ENCODE measurements at regions not wholly inside any gene's neighbourhood (a gene's known extent, or its start where the extent isn't known, plus 50 kb on each side); places are given as distances from the start of the nearest gene placed in this dataset.

DNA sequence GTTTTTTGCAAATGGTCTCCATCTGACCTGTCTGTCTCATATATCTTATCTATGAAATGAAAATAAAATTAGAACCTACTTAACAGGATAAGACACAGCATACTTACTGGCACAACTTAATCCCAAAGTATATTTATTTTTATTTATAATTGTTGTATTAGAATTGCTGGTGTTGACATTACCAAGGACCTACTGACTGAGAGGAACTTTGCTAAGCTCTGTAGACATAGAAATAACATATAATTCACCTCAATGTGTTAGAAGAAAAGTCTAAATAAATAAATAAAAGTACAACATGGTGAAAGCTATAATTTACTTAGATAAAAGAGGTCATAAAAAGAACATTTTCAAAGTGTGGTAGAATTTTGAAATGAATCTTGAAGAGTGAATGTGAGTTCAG lies 1650.5 kb upstream of the NUDT12 start (continued):
- TF ChIP-seq, protein P1, sequence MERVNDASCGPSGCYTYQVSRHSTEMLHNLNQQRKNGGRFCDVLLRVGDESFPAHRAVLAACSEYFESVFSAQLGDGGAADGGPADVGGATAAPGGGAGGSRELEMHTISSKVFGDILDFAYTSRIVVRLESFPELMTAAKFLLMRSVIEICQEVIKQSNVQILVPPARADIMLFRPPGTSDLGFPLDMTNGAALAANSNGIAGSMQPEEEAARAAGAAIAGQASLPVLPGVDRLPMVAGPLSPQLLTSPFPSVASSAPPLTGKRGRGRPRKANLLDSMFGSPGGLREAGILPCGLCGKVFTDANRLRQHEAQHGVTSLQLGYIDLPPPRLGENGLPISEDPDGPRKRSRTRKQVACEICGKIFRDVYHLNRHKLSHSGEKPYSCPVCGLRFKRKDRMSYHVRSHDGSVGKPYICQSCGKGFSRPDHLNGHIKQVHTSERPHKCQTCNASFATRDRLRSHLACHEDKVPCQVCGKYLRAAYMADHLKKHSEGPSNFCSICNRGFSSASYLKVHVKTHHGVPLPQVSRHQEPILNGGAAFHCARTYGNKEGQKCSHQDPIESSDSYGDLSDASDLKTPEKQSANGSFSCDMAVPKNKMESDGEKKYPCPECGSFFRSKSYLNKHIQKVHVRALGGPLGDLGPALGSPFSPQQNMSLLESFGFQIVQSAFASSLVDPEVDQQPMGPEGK (CRISPR knock-in tag; IDR thresholded peaks at IDR 0.05; ENCODE audit: borderline replicate concordance): no peak
- no peak for TF ChIP-seq POU6F1 (CRISPR knock-in tag; IDR thresholded peaks at IDR 0.05; ENCODE audit: borderline replicate concordance, low read depth)
- TF ChIP-seq ISL1 (CRISPR knock-in tag; IDR thresholded peaks at IDR 0.05): no peak
- no peak for TF ChIP-seq ZNF70 (CRISPR knock-in tag; IDR thresholded peaks at IDR 0.05)

- TF ChIP-seq BACH2 (CRISPR knock-in tag; IDR thresholded peaks at IDR 0.05; ENCODE audit: borderline replicate concordance): no peak
- no peak for TF ChIP-seq ZFP30 (CRISPR knock-in tag; IDR thresholded peaks at IDR 0.05)
- TF ChIP-seq CSDC2 (CRISPR knock-in tag; IDR thresholded peaks at IDR 0.05): no peak
- TF ChIP-seq PPARA (CRISPR knock-in tag; IDR thresholded peaks at IDR 0.05; ENCODE audit: borderline replicate concordance): no peak
- TF ChIP-seq SNAI2 (CRISPR knock-in tag; IDR thresholded peaks at IDR 0.05): no peak
- no peak for TF ChIP-seq GLIS3 (CRISPR knock-in tag; IDR thresholded peaks at IDR 0.05)
- TF ChIP-seq TSHZ2 (CRISPR knock-in tag; IDR thresholded peaks at IDR 0.05): no peak
- no peak for TF ChIP-seq ISL1 (CRISPR knock-in tag; IDR thresholded peaks at IDR 0.05)
- TF ChIP-seq POU6F1 (CRISPR knock-in tag; IDR thresholded peaks at IDR 0.05; ENCODE audit: borderline replicate concordance, low read depth): no peak
- TF ChIP-seq ZNF70 (CRISPR knock-in tag; IDR thresholded peaks at IDR 0.05): no peak
- TF ChIP-seq TOX (CRISPR knock-in tag; IDR thresholded peaks at IDR 0.05; ENCODE audit: borderline replicate concordance): no peak
- no peak for TF ChIP-seq OSR1 (CRISPR knock-in tag; IDR thresholded peaks at IDR 0.05)
- no peak for TF ChIP-seq ZC3H10 (CRISPR knock-in tag; IDR thresholded peaks at IDR 0.05)
- TF ChIP-seq, protein P1 (CRISPR knock-in tag; IDR thresholded peaks at IDR 0.05; ENCODE audit: borderline replicate concordance): no peak
- TF ChIP-seq ZNF565 (CRISPR knock-in tag; conservative IDR thresholded peaks at IDR 0.05; ENCODE audit: low read depth): no peak
- TF ChIP-seq ZFP3 (CRISPR knock-in tag; IDR thresholded peaks at IDR 0.05): no peak
- TF ChIP-seq ARNTL (CRISPR knock-in tag; IDR thresholded peaks at IDR 0.05; ENCODE audit: borderline replicate concordance, low read depth): no peak
- TF ChIP-seq ESRRG (CRISPR knock-in tag; IDR thresholded peaks at IDR 0.05): no peak
- TF ChIP-seq RARB (CRISPR knock-in tag; IDR thresholded peaks at IDR 0.05): no peak
- no peak for TF ChIP-seq TCF4 (CRISPR knock-in tag; IDR thresholded peaks at IDR 0.05; ENCODE audit: borderline replicate concordance)
- ATAC-seq: no peak
Observed at GRCh38 chr5:105207066-105207465, 1644.5 kb upstream of the NUDT12 start.

GRCh38 chr5:105197531-105197930 lies 1634.9 kb upstream of the NUDT12 start:
- no peak for ATAC-seq
- TF ChIP-seq BACH2 (CRISPR knock-in tag; IDR thresholded peaks at IDR 0.05; ENCODE audit: borderline replicate concordance) (no peak), GLIS3 (CRISPR knock-in tag; IDR thresholded peaks at IDR 0.05) (no peak), TSHZ2 (CRISPR knock-in tag; IDR thresholded peaks at IDR 0.05) (no peak)
